Peyer's patch (tissue), 4 donors: ENCODE measurements at regions not wholly inside any gene's neighbourhood (a gene's known extent, or its start where the extent isn't known, plus 50 kb on each side); places are given as distances from the start of the nearest gene placed in this dataset.

Experiments used
- POLR2A ChIP-seq, 2 donors: fragments of 450-650 bp; IDR thresholded peaks; one replicate each; pipeline ENCODE4 v1.5.1; 2017; ENCODE audit warnings: antibody characterized with exemption in 2 of 2, mild to moderate bottlenecking in 2 of 2, moderate library complexity in 2 of 2
- TF ChIP-seq, protein P1 (sequence below), 6 experiments: fragments of 450-650 bp in 4 of 6; fragments of 200-600 bp in 2 of 6; sonication (generic) in 1 of 6; IDR thresholded peaks; one replicate each; pipeline ENCODE4 v1.5.1; 2017 to 2019; ENCODE audit warnings: antibody characterized with exemption in 6 of 6, mild to moderate bottlenecking in 3 of 6, moderate library complexity in 1 of 6

DNA sequence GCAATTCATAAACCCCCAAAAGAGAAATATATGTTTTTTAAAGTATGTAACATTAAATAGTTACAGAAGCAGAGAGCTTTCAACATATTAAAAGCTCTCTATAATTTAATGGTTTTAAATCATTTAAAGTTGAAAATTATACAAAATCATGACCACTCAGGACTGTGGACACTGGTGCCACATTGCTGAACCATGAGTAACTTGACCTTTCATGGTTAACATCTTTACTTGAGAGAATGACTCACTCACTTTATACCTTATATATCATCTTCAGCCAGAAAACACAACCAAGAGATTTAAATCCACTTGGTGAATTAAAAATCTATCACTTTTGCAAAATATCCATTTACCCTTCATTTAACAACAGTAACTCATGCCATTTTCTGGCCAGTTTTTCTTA lies 584.3 kb upstream of the SMIM31 start:
- TF ChIP-seq, protein P1, sequence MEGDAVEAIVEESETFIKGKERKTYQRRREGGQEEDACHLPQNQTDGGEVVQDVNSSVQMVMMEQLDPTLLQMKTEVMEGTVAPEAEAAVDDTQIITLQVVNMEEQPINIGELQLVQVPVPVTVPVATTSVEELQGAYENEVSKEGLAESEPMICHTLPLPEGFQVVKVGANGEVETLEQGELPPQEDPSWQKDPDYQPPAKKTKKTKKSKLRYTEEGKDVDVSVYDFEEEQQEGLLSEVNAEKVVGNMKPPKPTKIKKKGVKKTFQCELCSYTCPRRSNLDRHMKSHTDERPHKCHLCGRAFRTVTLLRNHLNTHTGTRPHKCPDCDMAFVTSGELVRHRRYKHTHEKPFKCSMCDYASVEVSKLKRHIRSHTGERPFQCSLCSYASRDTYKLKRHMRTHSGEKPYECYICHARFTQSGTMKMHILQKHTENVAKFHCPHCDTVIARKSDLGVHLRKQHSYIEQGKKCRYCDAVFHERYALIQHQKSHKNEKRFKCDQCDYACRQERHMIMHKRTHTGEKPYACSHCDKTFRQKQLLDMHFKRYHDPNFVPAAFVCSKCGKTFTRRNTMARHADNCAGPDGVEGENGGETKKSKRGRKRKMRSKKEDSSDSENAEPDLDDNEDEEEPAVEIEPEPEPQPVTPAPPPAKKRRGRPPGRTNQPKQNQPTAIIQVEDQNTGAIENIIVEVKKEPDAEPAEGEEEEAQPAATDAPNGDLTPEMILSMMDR (IDR thresholded peaks at IDR 0.05) = no peak
- no peak for TF ChIP-seq POLR2A (IDR thresholded peaks at IDR 0.05)
